GM10847 (cell line): ENCODE measurements at regions not wholly inside any gene's neighbourhood (a gene's known extent, or its start where the extent isn't known, plus 50 kb on each side); places are given as distances from the start of the nearest gene placed in this dataset.

Experiments
- POLR2A ChIP-seq: IDR thresholded peaks from 2 replicates; pipeline ENCODE4 v1.6.1; 2011; ENCODE audit not compliant: insufficient read length; ENCODE audit errors: extremely low read depth

GRCh38 chr3:72113964-72114363, 329.0 kb upstream of the PROK2 start:
- TF ChIP-seq POLR2A: no peak

- no peak for TF ChIP-seq POLR2A
Measured at GRCh38 chr3:72113564-72113963, 328.6 kb upstream of the PROK2 start.

- TF ChIP-seq POLR2A: no peak
Measured at GRCh38 chr3:72112435-72112834, 327.5 kb upstream of the PROK2 start.

GRCh38 chr3:72111265-72112205, 326.6 kb upstream of the PROK2 start:
- TF ChIP-seq POLR2A: no peak

- no peak for TF ChIP-seq POLR2A
Measured at GRCh38 chr3:72109327-72110259, 324.6 kb upstream of the PROK2 start.

- TF ChIP-seq POLR2A: no peak
Measured at GRCh38 chr3:72105306-72105705, 320.4 kb upstream of the PROK2 start.

GRCh38 chr3:72102112-72102616, 317.2 kb upstream of the PROK2 start:
- no peak for TF ChIP-seq POLR2A

- no peak for TF ChIP-seq POLR2A
Measured at GRCh38 chr3:72101494-72101893, 316.5 kb upstream of the PROK2 start.

GRCh38 chr3:72100601-72101187, 315.7 kb upstream of the PROK2 start:
- peak; percentile 27 for TF ChIP-seq POLR2A

GRCh38 chr3:72100080-72100511, 315.1 kb upstream of the PROK2 start:
- TF ChIP-seq POLR2A: no peak

- TF ChIP-seq POLR2A: no peak
Measured at GRCh38 chr3:72099326-72100079, 314.6 kb upstream of the PROK2 start.

- TF ChIP-seq POLR2A: no peak
Measured at GRCh38 chr3:72097053-72097452, 312.1 kb upstream of the PROK2 start.

GRCh38 chr3:72095521-72095920, 310.6 kb upstream of the PROK2 start:
- TF ChIP-seq POLR2A: no peak

GRCh38 chr3:72093992-72094334, 309.0 kb upstream of the PROK2 start:
- TF ChIP-seq POLR2A: no peak
